ENCODE measurements at regions not wholly inside any gene's neighbourhood (a gene's known extent, or its start where the extent isn't known, plus 50 kb on each side); places are given as distances from the start of the nearest gene placed in this dataset.

- no peak for TF ChIP-seq CTCFL (IDR thresholded peaks at IDR 0.05; ENCODE audit: borderline replicate concordance, insufficient read depth, low read depth, low read length, poor library complexity, severe bottlenecking)
- no peak for TF ChIP-seq ETS1 (conservative IDR thresholded peaks at IDR 0.05; ENCODE audit: control insufficient read depth, low read depth, low read length)
- TF ChIP-seq ARID4B (CRISPR knock-in tag; IDR thresholded peaks at IDR 0.05) = no peak
Observed at GRCh38 chr13:40363653-40364052, 302.8 kb downstream of the FOXO1 start (continued).
